Colonic mucosa (tissue), 4 donors: ENCODE measurements at regions not wholly inside any gene's neighbourhood (a gene's known extent, or its start where the extent isn't known, plus 50 kb on each side); places are given as distances from the start of the nearest gene placed in this dataset.
"Not testable (repeated sequence)": the region's sequence is repeated elsewhere in the genome, so short reads cannot be mapped to it uniquely, and the experiment has no call there.

Experiments used
- DNase-seq: peaks from one replicate; pipeline ENCODE4 v3.0.0-alpha.2; 2020
- H3K27ac ChIP-seq: fragments of 200-600 bp; one replicate; pipeline ENCODE4 v1.8.0; 2021
- H3K27me3 ChIP-seq: fragments of 200-600 bp; one replicate; pipeline ENCODE4 v1.8.0; 2021
- H3K36me3 ChIP-seq: fragments of 200-600 bp; one replicate; pipeline ENCODE4 v1.8.0; 2021
- H3K4me1 ChIP-seq: fragments of 200-600 bp; one replicate; pipeline ENCODE4 v1.8.0; 2021; ENCODE audit warnings: mild to moderate bottlenecking
- H3K4me3 ChIP-seq: fragments of 200-600 bp; one replicate; pipeline ENCODE4 v1.8.0; 2021
- H3K9ac ChIP-seq, 2 donors: one replicate each; pipeline ENCODE4 v1.7.0; 2013; ENCODE audit warnings: control low read depth in 2 of 2, low read depth in 2 of 2, low read length in 2 of 2
- H3K9me3 ChIP-seq: fragments of 200-600 bp; one replicate; pipeline ENCODE4 v1.8.0; 2021
- intact Hi-C: fragments of 100-400 bp; cut with DNase I; formaldehyde crosslinking; loops from one replicate; pipeline ENCODE4 v1.14.1; 2022
- donor health status: healthy.
- donor health status: DM: no; HTN: no; CAD: no.
- donor health status: DM: no; HTN: no; CAD: no.

GRCh38 chr2:111551428-111551827, 332.6 kb downstream of the ANAPC1 start:
- H3K4me3 ChIP-seq, H3K27me3 ChIP-seq, H3K36me3 ChIP-seq, intact Hi-C loops, H3K27ac ChIP-seq, H3K9ac ChIP-seq, H3K4me1 ChIP-seq, DNase-seq, H3K9me3 ChIP-seq: not testable (repeated sequence)

GRCh38 chr2:111552625-111553024, 331.4 kb downstream of the ANAPC1 start:
- H3K27ac ChIP-seq, H3K27me3 ChIP-seq, H3K9me3 ChIP-seq, intact Hi-C loops, H3K4me3 ChIP-seq, H3K9ac ChIP-seq, H3K4me1 ChIP-seq, H3K36me3 ChIP-seq, DNase-seq: not testable (repeated sequence)

- H3K36me3 ChIP-seq, H3K9me3 ChIP-seq, H3K9ac ChIP-seq, H3K4me3 ChIP-seq, intact Hi-C loops, H3K27ac ChIP-seq, DNase-seq, H3K4me1 ChIP-seq, H3K27me3 ChIP-seq: not testable (repeated sequence)
Measured at GRCh38 chr2:111559301-111559700, 324.7 kb downstream of the ANAPC1 start.

- DNase-seq, H3K36me3 ChIP-seq, H3K27ac ChIP-seq, intact Hi-C loops, H3K9me3 ChIP-seq, H3K4me3 ChIP-seq, H3K27me3 ChIP-seq, H3K9ac ChIP-seq, H3K4me1 ChIP-seq: not testable (repeated sequence)
Measured at GRCh38 chr2:111559814-111560213, 324.2 kb downstream of the ANAPC1 start.

GRCh38 chr2:111566068-111566467, 317.9 kb downstream of the ANAPC1 start:
- intact Hi-C loops, H3K9ac ChIP-seq, H3K4me3 ChIP-seq, H3K27me3 ChIP-seq, H3K4me1 ChIP-seq, H3K27ac ChIP-seq, DNase-seq, H3K9me3 ChIP-seq, H3K36me3 ChIP-seq: not testable (repeated sequence)

GRCh38 chr2:111567233-111567632, 316.8 kb downstream of the ANAPC1 start:
- H3K4me1 ChIP-seq = not testable (repeated sequence)

GRCh38 chr2:111569356-111570199, 314.4 kb downstream of the ANAPC1 start:
- H3K4me3 ChIP-seq, DNase-seq, H3K4me1 ChIP-seq, H3K27ac ChIP-seq, H3K9ac ChIP-seq, intact Hi-C loops, H3K27me3 ChIP-seq, H3K9me3 ChIP-seq, H3K36me3 ChIP-seq: not testable (repeated sequence)

More at GRCh38 chr2:111567233-111567632, 316.8 kb downstream of the ANAPC1 start:
- intact Hi-C loops, DNase-seq, H3K4me3 ChIP-seq, H3K27ac ChIP-seq, H3K9me3 ChIP-seq, H3K27me3 ChIP-seq, H3K9ac ChIP-seq, H3K36me3 ChIP-seq: not testable (repeated sequence)

GRCh38 chr2:111570300-111571114, 313.5 kb downstream of the ANAPC1 start:
- H3K4me1 ChIP-seq, H3K9ac ChIP-seq, DNase-seq, H3K4me3 ChIP-seq, H3K36me3 ChIP-seq, H3K27ac ChIP-seq, H3K9me3 ChIP-seq, H3K27me3 ChIP-seq, intact Hi-C loops: not testable (repeated sequence)

GRCh38 chr2:111574803-111575202, 309.2 kb downstream of the ANAPC1 start:
- H3K27ac ChIP-seq, H3K36me3 ChIP-seq, H3K4me1 ChIP-seq, intact Hi-C loops, H3K27me3 ChIP-seq, DNase-seq, H3K4me3 ChIP-seq, H3K9ac ChIP-seq, H3K9me3 ChIP-seq: not testable (repeated sequence)

GRCh38 chr2:111577154-111577885, 306.7 kb downstream of the ANAPC1 start:
- H3K27me3 ChIP-seq, H3K4me1 ChIP-seq, H3K36me3 ChIP-seq, intact Hi-C loops, H3K9ac ChIP-seq, H3K9me3 ChIP-seq, H3K4me3 ChIP-seq, DNase-seq, H3K27ac ChIP-seq: not testable (repeated sequence)

GRCh38 chr2:111579500-111580134, 304.4 kb downstream of the ANAPC1 start:
- H3K9me3 ChIP-seq, intact Hi-C loops, H3K36me3 ChIP-seq, H3K27me3 ChIP-seq, H3K4me3 ChIP-seq, H3K9ac ChIP-seq, H3K4me1 ChIP-seq, H3K27ac ChIP-seq, DNase-seq: not testable (repeated sequence)

- intact Hi-C loops, H3K9ac ChIP-seq, DNase-seq, H3K4me3 ChIP-seq, H3K9me3 ChIP-seq, H3K27me3 ChIP-seq, H3K36me3 ChIP-seq, H3K4me1 ChIP-seq, H3K27ac ChIP-seq: not testable (repeated sequence)
Measured at GRCh38 chr2:111580616-111581015, 303.4 kb downstream of the ANAPC1 start.

GRCh38 chr2:111582090-111582489, 301.9 kb downstream of the ANAPC1 start:
- DNase-seq = not testable (repeated sequence)

More at GRCh38 chr2:111582090-111582489, 301.9 kb downstream of the ANAPC1 start:
- H3K27ac ChIP-seq, H3K4me1 ChIP-seq, H3K4me3 ChIP-seq, H3K9me3 ChIP-seq, H3K36me3 ChIP-seq, H3K9ac ChIP-seq, intact Hi-C loops, H3K27me3 ChIP-seq: not testable (repeated sequence)
